GM19467 (cell line): ENCODE measurements at regions not wholly inside any gene's neighbourhood (a gene's known extent, or its start where the extent isn't known, plus 50 kb on each side); places are given as distances from the start of the nearest gene placed in this dataset.
"Not testable (repeated sequence)": the region's sequence is repeated elsewhere in the genome, so short reads cannot be mapped to it uniquely, and the experiment has no call there.

Experiments used
- ATAC-seq: cut with Tn5 transposase; IDR thresholded peaks from one replicate; pipeline ENCODE4 v1.9.1; 2021; ENCODE audit warnings: mild to moderate bottlenecking, moderate library complexity; ENCODE audit not compliant: unreplicated experiment

GRCh38 chr7:91398341-91398740, 134.1 kb downstream of the FZD1 start:
- ATAC-seq, result no peak

- ATAC-seq, result no peak
Measured at GRCh38 chr7:91405092-91405788, 141.0 kb downstream of the FZD1 start.

GRCh38 chr7:91405873-91406272, 141.6 kb downstream of the FZD1 start:
- not testable (repeated sequence) for ATAC-seq

GRCh38 chr7:91407942-91408341, 143.7 kb downstream of the FZD1 start:
- ATAC-seq, result no peak

- no peak for ATAC-seq
Measured at GRCh38 chr7:91408388-91409154, 144.3 kb downstream of the FZD1 start.

- ATAC-seq, result no peak
Measured at GRCh38 chr7:91411060-91411459, 146.8 kb downstream of the FZD1 start.

GRCh38 chr7:91412298-91412697, 148.1 kb downstream of the FZD1 start:
- ATAC-seq, result no peak

GRCh38 chr7:91414734-91415133, 150.5 kb downstream of the FZD1 start:
- no peak for ATAC-seq

- ATAC-seq, result no peak
Measured at GRCh38 chr7:91416155-91416865, 152.1 kb downstream of the FZD1 start.

GRCh38 chr7:91420606-91421005, 156.4 kb downstream of the FZD1 start:
- no peak for ATAC-seq

GRCh38 chr7:91421018-91421417, 156.8 kb downstream of the FZD1 start:
- ATAC-seq, result no peak

- ATAC-seq, result no peak
Measured at GRCh38 chr7:91424371-91424770, 160.1 kb downstream of the FZD1 start.

GRCh38 chr7:91425149-91425548, 160.9 kb downstream of the FZD1 start:
- no peak for ATAC-seq

- ATAC-seq, result no peak
Measured at GRCh38 chr7:91427051-91427450, 162.8 kb downstream of the FZD1 start.

GRCh38 chr7:91431601-91432000, 167.4 kb downstream of the FZD1 start:
- ATAC-seq, result no peak

- no peak for ATAC-seq
Measured at GRCh38 chr7:91434836-91435235, 170.6 kb downstream of the FZD1 start.

- no peak for ATAC-seq
Measured at GRCh38 chr7:91435381-91436059, 171.3 kb downstream of the FZD1 start.

GRCh38 chr7:91436655-91437054, 172.4 kb downstream of the FZD1 start:
- ATAC-seq, result no peak

GRCh38 chr7:91440198-91440597, 176.0 kb downstream of the FZD1 start:
- not testable (repeated sequence) for ATAC-seq

GRCh38 chr7:91443862-91444261, 179.6 kb downstream of the FZD1 start:
- no peak for ATAC-seq

- ATAC-seq, result no peak
Measured at GRCh38 chr7:91446819-91447218, 182.6 kb downstream of the FZD1 start.
